NCI-H128 (cell line): ENCODE measurements at regions not wholly inside any gene's neighbourhood (a gene's known extent, or its start where the extent isn't known, plus 50 kb on each side); places are given as distances from the start of the nearest gene placed in this dataset.

ENCODE experiments used
- DNase-seq: peaks from one replicate; lab custom pipeline; 2025; ENCODE audit not compliant: unreplicated experiment; lab: John Stamatoyannopoulos, UW

- DNase-seq, result no peak
Measured at GRCh38 chr15:39167164-39168058, 413.5 kb upstream of the THBS1 start.

DNA sequence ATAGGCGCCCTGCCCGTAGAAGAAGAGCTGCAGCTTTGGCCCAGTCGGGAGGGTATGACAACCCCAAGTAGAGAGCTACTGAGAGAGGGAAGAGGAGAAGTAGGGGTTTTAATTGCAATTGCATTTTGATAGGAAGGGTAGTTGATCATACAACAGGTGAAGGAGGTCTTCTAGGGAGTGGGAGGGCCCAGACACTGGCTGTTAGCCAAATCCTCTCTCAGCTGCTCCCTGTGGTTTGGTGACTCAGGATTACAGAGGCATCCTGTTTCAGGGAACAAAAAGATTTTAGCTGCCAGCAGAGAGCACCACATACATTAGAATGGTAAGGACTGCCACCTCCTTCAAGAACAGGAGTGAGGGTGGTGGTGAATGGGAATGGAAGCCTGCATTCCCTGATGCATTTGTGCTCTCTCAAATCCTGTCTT lies 408.9 kb upstream of the THBS1 start:
- peak; percentile 78 for DNase-seq

GRCh38 chr15:39172380-39173281 lies 408.2 kb upstream of the THBS1 start:
- DNase-seq, result no peak

DNA sequence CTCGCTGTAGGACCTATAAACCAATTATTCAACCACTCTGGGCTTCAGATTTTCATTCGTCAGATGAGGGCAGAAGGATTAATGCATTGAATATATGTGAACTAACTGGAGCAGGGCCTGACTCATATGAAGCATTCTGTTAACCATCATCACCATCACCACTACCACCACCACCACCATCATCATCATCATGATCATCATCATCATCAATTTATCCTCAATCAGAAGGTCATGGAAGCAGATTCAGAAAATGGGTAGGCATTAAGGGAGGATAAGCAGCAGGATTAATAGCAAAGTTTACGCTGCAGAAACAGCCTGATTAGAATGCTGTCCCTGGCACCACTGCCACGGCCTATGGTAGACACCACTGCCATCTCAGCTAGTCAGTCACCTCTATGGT lies 407.5 kb upstream of the THBS1 start:
- no peak for DNase-seq

- DNase-seq, result no peak
Measured at GRCh38 chr15:39174332-39174731, 406.5 kb upstream of the THBS1 start.

GRCh38 chr15:39176030-39176429 lies 404.8 kb upstream of the THBS1 start:
- no peak for DNase-seq

- no peak for DNase-seq
Measured at GRCh38 chr15:39177561-39177960, 403.3 kb upstream of the THBS1 start.

DNA sequence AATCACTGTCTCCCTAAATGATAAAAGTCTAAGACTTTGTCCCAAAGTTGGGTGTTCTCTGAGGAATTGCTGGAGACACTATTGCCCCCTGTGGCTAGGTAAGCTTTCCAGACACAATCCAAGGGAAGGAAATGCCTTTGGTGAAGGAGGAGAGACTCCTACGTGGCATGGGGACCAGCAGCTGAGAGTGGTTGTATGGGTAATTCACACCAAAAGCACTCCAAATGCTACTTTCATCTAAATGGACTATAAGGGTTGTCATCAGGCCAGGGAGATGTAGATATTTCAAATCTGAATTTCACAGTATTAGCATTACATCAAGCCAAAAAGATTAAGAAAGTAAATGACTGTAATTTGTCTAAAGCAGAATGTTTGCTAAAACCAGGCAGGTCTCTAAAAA lies 400.8 kb upstream of the THBS1 start:
- DNase-seq, result no peak

- DNase-seq, result no peak
Measured at GRCh38 chr15:39180483-39180933, 400.4 kb upstream of the THBS1 start.

- no peak for DNase-seq
Measured at GRCh38 chr15:39181056-39181747, 399.7 kb upstream of the THBS1 start.

DNA sequence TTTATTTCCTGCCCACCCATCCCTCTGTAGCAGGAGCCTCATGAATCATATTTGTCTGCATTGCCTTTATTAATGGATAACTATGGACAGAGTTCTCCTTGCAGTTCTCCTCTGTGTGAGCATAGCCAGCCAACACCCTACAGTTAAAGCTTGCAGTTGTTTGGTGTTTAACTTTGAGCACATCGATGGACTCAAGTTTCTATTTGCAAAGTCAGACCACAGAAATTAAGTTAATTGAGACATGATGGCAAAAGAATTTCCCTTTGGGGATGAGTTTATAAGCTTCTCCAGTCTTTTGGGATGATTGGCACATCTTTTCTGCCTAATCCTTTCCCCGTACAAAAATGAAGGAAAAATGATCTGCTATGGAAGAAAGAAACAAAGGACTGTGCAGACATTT lies 398.9 kb upstream of the THBS1 start:
- no peak for DNase-seq

- no peak for DNase-seq
Measured at GRCh38 chr15:39183164-39183881, 397.6 kb upstream of the THBS1 start.

DNA sequence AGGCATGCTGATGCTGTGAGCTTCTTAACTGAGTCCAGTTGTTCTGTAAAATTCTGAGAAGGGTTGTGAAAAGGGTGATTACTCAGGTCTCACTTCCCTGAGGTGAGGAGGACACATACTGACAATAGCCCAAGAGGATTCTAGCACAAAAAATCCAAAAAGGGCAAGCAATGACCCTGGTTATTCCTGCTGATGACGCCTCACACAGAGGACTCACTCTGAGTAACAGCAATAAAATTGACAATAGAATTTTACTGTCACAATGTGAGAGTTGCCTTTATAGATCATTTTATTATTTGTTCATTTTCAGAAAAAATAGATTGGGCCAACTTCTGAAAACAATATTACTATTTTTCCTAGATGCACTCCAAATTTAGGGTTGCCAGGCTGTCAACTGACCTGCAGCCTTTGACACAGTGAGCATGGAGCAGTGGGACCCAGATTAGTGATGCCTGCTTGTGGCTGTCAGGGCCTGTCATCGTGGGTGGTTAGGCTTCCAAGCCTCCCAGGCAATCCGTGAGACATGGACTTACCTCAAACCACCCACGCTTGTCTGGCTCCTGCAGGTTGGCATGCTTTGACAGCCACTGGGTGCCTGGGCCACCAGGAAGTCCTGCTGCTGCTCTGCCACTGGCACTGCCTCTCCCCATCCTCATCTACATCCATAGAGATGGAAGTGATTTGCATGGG lies 396.0 kb upstream of the THBS1 start:
- no peak for DNase-seq

DNA sequence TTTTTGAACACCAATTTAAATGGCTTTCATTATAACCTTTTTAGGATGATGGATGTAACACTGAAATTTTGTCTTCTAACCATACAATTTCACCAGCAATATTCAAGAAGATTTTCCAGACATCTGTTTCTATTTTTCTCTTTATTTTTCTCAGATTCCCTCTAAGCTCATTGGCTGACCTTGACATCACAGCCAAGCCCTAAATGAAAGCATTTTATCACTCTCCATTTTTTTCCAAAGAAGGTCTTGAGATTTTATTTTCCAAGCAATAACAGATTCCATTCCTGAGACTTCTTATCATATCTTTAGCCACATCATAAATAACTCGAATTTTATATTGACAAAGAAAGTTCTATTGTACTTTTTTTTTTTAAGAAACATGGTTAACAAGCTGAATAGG lies 392.6 kb upstream of the THBS1 start:
- DNase-seq, result no peak

- no peak for DNase-seq
Measured at GRCh38 chr15:39188930-39189329, 391.9 kb upstream of the THBS1 start.

GRCh38 chr15:39191871-39192291 lies 389.0 kb upstream of the THBS1 start:
- DNase-seq, result no peak

GRCh38 chr15:39192351-39192750 lies 388.5 kb upstream of the THBS1 start:
- DNase-seq, result no peak

GRCh38 chr15:39192979-39193560 lies 387.8 kb upstream of the THBS1 start:
- DNase-seq, result no peak

- DNase-seq, result no peak
Measured at GRCh38 chr15:39193611-39194010, 387.3 kb upstream of the THBS1 start.
